OCI-LY1 (cell line): ENCODE measurements at regions not wholly inside any gene's neighbourhood (a gene's known extent, or its start where the extent isn't known, plus 50 kb on each side); places are given as distances from the start of the nearest gene placed in this dataset.

Experiments used
- EZH2 ChIP-seq: fragments of 200-600 bp; sonication (generic), shearing (Covaris generic); IDR thresholded peaks from 2 replicates; pipeline ENCODE4 v1.8.0; 2017; ENCODE audit warnings: borderline replicate concordance, mixed run types, mild to moderate bottlenecking, antibody characterized with exemption, low read length, moderate library complexity, mixed read lengths
- TF ChIP-seq, protein P1 (sequence below): fragments of 200-600 bp; sonication (generic), shearing (Covaris generic); IDR thresholded peaks from 2 replicates; pipeline ENCODE4 v1.5.1; 2017; ENCODE audit warnings: mild to moderate bottlenecking, antibody characterized with exemption, low read length, moderate library complexity, mixed read lengths

DNA sequence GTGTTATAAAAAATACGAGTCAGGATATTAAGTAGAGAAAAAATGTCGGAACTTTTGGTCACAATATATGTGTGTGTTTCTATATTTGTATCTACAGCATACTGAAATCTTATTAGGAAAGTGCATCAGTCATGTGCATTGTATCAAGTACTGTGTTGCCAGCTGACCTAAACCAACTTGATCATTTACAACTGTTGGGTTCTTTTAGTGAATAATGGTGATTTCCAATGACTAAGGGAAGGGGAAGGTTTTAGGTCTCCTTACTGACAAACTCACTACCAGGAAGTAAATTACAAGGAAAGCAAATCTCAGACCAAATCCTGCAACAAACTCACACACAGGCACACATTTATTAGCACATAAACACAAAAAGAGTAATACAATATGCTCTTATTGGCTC, 142.7 kb downstream of the TSEN15 start:
- TF ChIP-seq EZH2, result no peak
- TF ChIP-seq, protein P1, sequence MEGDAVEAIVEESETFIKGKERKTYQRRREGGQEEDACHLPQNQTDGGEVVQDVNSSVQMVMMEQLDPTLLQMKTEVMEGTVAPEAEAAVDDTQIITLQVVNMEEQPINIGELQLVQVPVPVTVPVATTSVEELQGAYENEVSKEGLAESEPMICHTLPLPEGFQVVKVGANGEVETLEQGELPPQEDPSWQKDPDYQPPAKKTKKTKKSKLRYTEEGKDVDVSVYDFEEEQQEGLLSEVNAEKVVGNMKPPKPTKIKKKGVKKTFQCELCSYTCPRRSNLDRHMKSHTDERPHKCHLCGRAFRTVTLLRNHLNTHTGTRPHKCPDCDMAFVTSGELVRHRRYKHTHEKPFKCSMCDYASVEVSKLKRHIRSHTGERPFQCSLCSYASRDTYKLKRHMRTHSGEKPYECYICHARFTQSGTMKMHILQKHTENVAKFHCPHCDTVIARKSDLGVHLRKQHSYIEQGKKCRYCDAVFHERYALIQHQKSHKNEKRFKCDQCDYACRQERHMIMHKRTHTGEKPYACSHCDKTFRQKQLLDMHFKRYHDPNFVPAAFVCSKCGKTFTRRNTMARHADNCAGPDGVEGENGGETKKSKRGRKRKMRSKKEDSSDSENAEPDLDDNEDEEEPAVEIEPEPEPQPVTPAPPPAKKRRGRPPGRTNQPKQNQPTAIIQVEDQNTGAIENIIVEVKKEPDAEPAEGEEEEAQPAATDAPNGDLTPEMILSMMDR, result no peak
